ENCODE measurements at regions not wholly inside any gene's neighbourhood (a gene's known extent, or its start where the extent isn't known, plus 50 kb on each side); places are given as distances from the start of the nearest gene placed in this dataset.

- TF ChIP-seq REST (IDR thresholded peaks at IDR 0.05; ENCODE audit: unreplicated experiment), result no peak
- TF ChIP-seq EZH2phosphoT487 (IDR thresholded peaks at IDR 0.05; ENCODE audit: unreplicated experiment), result no peak
- TF ChIP-seq ETS1 (IDR thresholded peaks at IDR 0.05), result no peak
- no peak for TF ChIP-seq CREB1 (CRISPR knock-in tag; IDR thresholded peaks at IDR 0.05; ENCODE audit: low read depth)
- TF ChIP-seq POLR2AphosphoS5 (IDR thresholded peaks at IDR 0.05; ENCODE audit: low read depth), result no peak
Measured at GRCh38 chr6:144411531-144412165, 126.5 kb downstream of the UTRN start (continued).

- H3K27me3 ChIP-seq (ENCODE audit: insufficient read depth), result no peaks in the 10 kb centered on the region
- H4K20me1 ChIP-seq (replicated peaks; ENCODE audit: insufficient read depth), result peaks cover 4% of the 10 kb centered on the region; the same call in 1 of the 2 replicates
- ATAC-seq, result no peak
- no peak overlapping the region for H3K4me2 ChIP-seq
- peaks cover 6% of the 10 kb centered on the region; the same call in 2 of the 3 replicates for H3K4me1 Mint-ChIP-seq
- H2AFZ ChIP-seq, result no peak overlapping the region
- H3K27ac ChIP-seq (ENCODE audit: low read depth), result no peak overlapping the region
- peaks cover 3% of the 10 kb centered on the region for H3K27me3 Mint-ChIP-seq (ENCODE audit: insufficient read depth, low read depth, poor library complexity)
- H3K27ac Mint-ChIP-seq, result no peak overlapping the region
- peaks cover 6% of the 10 kb centered on the region for H3K4me1 ChIP-seq (ENCODE audit: insufficient read depth)
- H3K36me3 Mint-ChIP-seq (ENCODE audit: low read depth), result no peaks in the 10 kb centered on the region; the same call in 2 of the 3 replicates
- H3K4me3 ChIP-seq, result no peak overlapping the region
- no peak for DNase-seq (ENCODE audit: low spot score)
- H3K36me3 ChIP-seq (ENCODE audit: insufficient read depth), result no peaks in the 10 kb centered on the region
- peaks cover 62% of the 10 kb centered on the region for H3K79me2 ChIP-seq (replicated peaks; ENCODE audit: insufficient read depth)
- no peaks in the 10 kb centered on the region for H3K9me2 ChIP-seq (ENCODE audit: insufficient read depth)
- no peaks in the 10 kb centered on the region for H3F3A ChIP-seq (replicated peaks; ENCODE audit: low read depth)
- H3K9me3 Mint-ChIP-seq, result no peaks in the 10 kb centered on the region; the same call in 1 of the 3 replicates
- no peak overlapping the region for H3K4me3 Mint-ChIP-seq
- TF ChIP-seq CREB1 (CRISPR knock-in tag; IDR thresholded peaks at IDR 0.05; ENCODE audit: low read depth) (no peak), ETS1 (IDR thresholded peaks at IDR 0.05) (no peak), EZH2 (IDR thresholded peaks at IDR 0.05; ENCODE audit: low read depth, unreplicated experiment) (no peak), STAT1 (IDR thresholded peaks at IDR 0.05; ENCODE audit: unreplicated experiment) (no peak), EZH2phosphoT487 (IDR thresholded peaks at IDR 0.05; ENCODE audit: unreplicated experiment) (no peak), ZNF462 (CRISPR knock-in tag; IDR thresholded peaks at IDR 0.05) (no peak), CTCF (conservative IDR thresholded peaks at IDR 0.05; ENCODE audit: low read depth in 2 of 2) (no peak)
Measured at GRCh38 chr6:144413418-144413817, 128.3 kb downstream of the UTRN start.

Measured in GM23338 (cell line).